Breast epithelium (tissue), 3 donors: ENCODE measurements at regions not wholly inside any gene's neighbourhood (a gene's known extent, or its start where the extent isn't known, plus 50 kb on each side); places are given as distances from the start of the nearest gene placed in this dataset.

Source experiments
- CTCF ChIP-seq, 3 donors: fragments of 450-650 bp; IDR thresholded peaks; one replicate each; pipeline ENCODE4 v1.5.1; 2016 to 2017; ENCODE audit warnings: antibody characterized with exemption in 3 of 3, mild to moderate bottlenecking in 3 of 3, moderate library complexity in 3 of 3
- POLR2AphosphoS5 ChIP-seq, 3 donors: sonication (generic); formaldehyde crosslinking; IDR thresholded peaks; one replicate each; pipeline ENCODE4 v1.6.1; 2017; ENCODE audit warnings: antibody characterized with exemption in 3 of 3

GRCh38 chr14:56000846-56001245 lies 117.4 kb upstream of the PELI2 start:
- TF ChIP-seq POLR2AphosphoS5 (IDR thresholded peaks at IDR 0.05) (no peak), CTCF (IDR thresholded peaks at IDR 0.05) (no peak)
